Endothelial cell of umbilical vein (primary cell): ENCODE measurements at regions not wholly inside any gene's neighbourhood (a gene's known extent, or its start where the extent isn't known, plus 50 kb on each side); places are given as distances from the start of the nearest gene placed in this dataset.

Experiments
- CTCF ChIP-seq, 2 donors: IDR thresholded peaks; 1 replicate in 1 of 2; 2 replicates in 1 of 2; pipeline ENCODE4 v1.5.1; 2011; ENCODE audit warnings: low read length in 2 of 2, mild to moderate bottlenecking in 2 of 2, moderate library complexity in 2 of 2, control low read depth in 1 of 2, inconsistent platforms in 1 of 2, low read depth in 1 of 2; ENCODE audit not compliant: insufficient read depth in 1 of 2; ENCODE audit errors: extremely low read depth in 1 of 2
- EZH2 ChIP-seq: IDR thresholded peaks from 2 replicates; pipeline ENCODE4 v1.6.1; 2012; ENCODE audit warnings: borderline replicate concordance, low read depth, mild to moderate bottlenecking, moderate library complexity, low read length, inconsistent platforms; ENCODE audit not compliant: severe bottlenecking
- MYC ChIP-seq: IDR thresholded peaks from one replicate; pipeline ENCODE4 v1.6.1; 2011; ENCODE audit warnings: mild to moderate bottlenecking, low read depth, low read length
- POLR2AphosphoS5 ChIP-seq: IDR thresholded peaks from 2 replicates; pipeline ENCODE4 v1.6.1; 2012; ENCODE audit warnings: low read depth, mild to moderate bottlenecking, control low read depth, low read length, moderate library complexity; ENCODE audit not compliant: insufficient read depth

GRCh38 chrX:40867352-40867751, 132.0 kb upstream of the MED14 start:
- TF ChIP-seq CTCF (IDR thresholded peaks at IDR 0.05; ENCODE audit: extremely low read depth in 1 of 2, insufficient read depth in 1 of 2, low read depth in 1 of 2, low read length in 2 of 2) (no peak), MYC (no peak), POLR2AphosphoS5 (no peak), EZH2 (no peak)
